IPS-18a (cell line): ENCODE measurements at regions not wholly inside any gene's neighbourhood (a gene's known extent, or its start where the extent isn't known, plus 50 kb on each side); places are given as distances from the start of the nearest gene placed in this dataset.
A peak's percentile ranks its signal among the peaks of the same experiment; 100 is the strongest.
"Not testable (repeated sequence)": the region's sequence is repeated elsewhere in the genome, so short reads cannot be mapped to it uniquely, and the experiment has no call there.

Experiments used
- H3K27ac ChIP-seq: one replicate; pipeline ENCODE4 v1.5.1; 2013; ENCODE audit warnings: low read length
- H3K27me3 ChIP-seq: one replicate; pipeline ENCODE4 v1.6.1; 2013; ENCODE audit warnings: mild to moderate bottlenecking, low read length; ENCODE audit not compliant: control insufficient read depth, insufficient read depth
- H3K36me3 ChIP-seq: one replicate; pipeline ENCODE4 v1.6.1; 2013; ENCODE audit warnings: low read depth, low read length; ENCODE audit not compliant: control insufficient read depth
- H3K4me1 ChIP-seq: one replicate; pipeline ENCODE4 v1.6.1; 2013; ENCODE audit warnings: low read depth, low read length; ENCODE audit not compliant: control insufficient read depth
- H3K4me3 ChIP-seq: one replicate; pipeline ENCODE4 v1.5.1; 2013; ENCODE audit warnings: low read length
- H3K9ac ChIP-seq: one replicate; pipeline ENCODE4 v1.6.1; 2013; ENCODE audit warnings: mild to moderate bottlenecking, low read length, moderate library complexity
- H3K9me3 ChIP-seq: one replicate; pipeline ENCODE4 v1.6.1; 2013; ENCODE audit warnings: low read depth, low read length; ENCODE audit not compliant: control insufficient read depth

DNA sequence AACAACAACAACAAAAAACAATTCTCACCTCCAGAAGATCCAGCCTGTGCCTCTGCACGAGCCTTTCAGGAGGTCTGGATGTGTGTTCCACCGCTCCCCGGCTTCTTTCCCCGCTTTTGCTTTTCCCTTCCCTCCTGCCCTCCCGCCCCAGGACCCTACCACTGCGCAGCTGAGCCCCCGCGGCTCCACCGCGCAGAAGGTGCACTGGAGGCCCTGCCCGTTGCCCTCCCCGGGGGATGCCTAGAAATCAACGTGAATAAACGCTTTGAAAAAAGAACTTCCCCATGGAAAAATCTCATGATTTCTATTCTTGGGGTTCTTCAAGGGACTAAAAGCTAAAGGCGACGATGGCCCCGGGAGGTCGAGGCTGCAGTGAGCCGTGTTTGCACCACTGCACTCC, 164.3 kb upstream of the NOTCH2NLA start:
- H3K9me3 ChIP-seq, H3K4me1 ChIP-seq, H3K9ac ChIP-seq, H3K27ac ChIP-seq, H3K36me3 ChIP-seq, H3K4me3 ChIP-seq, H3K27me3 ChIP-seq: not testable (repeated sequence)

- not testable (repeated sequence) for H3K4me3 ChIP-seq, H3K9ac ChIP-seq, H3K27ac ChIP-seq, H3K4me1 ChIP-seq, H3K27me3 ChIP-seq, H3K36me3 ChIP-seq, H3K9me3 ChIP-seq
Observed at GRCh38 chr1:146389178-146389577, 160.4 kb upstream of the NOTCH2NLA start.

DNA sequence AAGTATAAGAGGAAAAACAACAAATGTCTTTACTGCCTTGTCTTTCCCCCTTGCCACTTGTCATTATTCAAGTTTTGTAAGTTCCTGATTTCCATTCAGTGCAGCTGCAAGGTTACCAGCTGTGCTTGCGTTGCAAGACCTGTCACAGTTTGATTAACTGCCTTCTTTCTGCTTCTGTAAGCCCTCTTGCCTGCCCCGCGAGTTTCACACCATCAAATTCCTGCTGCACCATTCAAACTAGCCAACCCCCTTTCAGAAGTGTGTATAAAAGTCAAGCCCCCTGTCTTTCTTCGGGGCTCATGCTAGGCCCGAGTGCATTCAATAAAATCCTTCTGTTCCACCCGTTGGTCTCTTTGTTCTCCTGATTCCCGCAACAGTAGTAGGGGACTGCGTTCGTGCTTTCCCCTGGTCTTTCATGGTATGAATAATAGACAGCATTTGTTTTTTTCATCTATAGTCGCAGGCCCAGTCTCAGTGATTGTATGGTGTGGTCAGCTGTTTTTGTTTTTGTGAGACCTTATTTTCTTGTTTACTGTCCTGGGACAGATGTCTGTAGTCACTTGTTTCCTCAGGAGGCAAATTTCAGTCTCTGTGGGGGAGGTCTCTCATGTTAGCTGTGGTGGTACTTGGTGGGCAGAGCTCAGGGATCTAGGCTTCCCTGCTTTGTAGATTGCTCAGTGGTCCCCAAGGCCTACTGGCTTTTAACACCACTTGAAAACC, 159.1 kb upstream of the NOTCH2NLA start:
- H3K4me3 ChIP-seq, H3K9me3 ChIP-seq, H3K27me3 ChIP-seq, H3K4me1 ChIP-seq, H3K9ac ChIP-seq, H3K36me3 ChIP-seq, H3K27ac ChIP-seq: not testable (repeated sequence)

DNA sequence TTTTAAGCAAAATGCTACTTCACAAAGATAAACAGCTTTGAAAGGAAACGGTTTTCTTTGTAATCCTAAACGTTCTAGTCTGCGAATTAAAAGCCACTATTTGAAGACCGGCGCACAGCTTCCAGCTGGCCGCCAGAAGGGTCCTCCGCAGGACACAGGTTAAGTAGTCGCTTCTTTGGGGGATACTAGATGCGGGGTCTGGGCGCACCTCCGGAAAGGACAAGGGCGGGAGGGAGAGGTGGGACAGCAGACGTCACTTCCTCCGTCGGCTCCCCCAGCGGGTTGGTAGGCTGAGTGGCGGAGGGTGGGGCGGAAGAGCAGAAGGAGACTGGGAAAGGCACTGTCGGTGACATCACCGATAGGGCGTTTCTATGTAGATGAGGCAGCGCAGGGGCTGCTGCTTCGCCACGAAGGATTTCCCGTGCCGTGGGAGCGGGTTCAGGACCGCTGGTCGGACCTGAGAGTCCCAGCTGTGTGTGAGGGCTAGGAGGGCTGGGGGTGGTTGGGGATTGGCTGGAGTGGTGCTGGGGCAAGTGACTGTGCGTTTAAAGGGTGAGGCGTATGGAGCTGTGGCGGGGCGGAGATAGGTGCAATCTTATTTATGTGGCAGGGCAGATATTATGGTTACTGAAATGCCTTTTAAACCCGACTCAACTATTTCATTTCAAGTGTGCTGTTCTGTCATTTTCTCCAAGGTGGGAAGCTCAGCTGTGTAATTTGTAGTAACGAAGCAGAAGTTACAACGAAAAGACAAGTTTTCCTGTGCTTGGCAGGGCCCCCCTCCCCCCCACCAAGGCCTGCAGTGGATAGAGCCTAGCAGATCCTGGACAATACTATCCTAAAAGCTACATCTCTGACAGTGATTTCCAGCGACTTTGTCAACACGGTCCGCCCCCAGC, 158.3 kb upstream of the NOTCH2NLA start:
- not testable (repeated sequence) for H3K36me3 ChIP-seq, H3K9me3 ChIP-seq, H3K27me3 ChIP-seq, H3K4me1 ChIP-seq
- H3K4me3 ChIP-seq, result peak overlapping the region; percentile 42
- peak overlapping the region; percentile 64 for H3K27ac ChIP-seq
- H3K9ac ChIP-seq, result peak overlapping the region; percentile 74

DNA sequence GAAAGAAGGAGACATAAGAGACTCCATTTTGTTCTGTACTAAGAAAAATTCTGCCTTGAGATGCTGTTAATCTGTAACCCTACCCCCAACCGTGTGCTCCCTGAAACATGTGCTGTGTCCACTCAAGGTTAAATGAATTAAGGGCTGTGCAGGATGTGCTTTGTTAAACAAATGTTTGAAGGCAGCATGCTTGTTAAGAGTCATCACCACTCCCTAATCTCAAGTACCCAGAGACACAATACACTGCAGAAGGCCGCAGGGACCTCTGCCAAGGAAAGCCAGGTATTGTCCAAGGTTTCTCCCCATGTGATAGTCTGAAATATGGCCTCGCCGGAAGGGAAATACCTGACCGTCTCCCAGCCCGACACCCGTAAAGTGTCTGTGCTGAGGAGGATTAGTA, 152.4 kb upstream of the NOTCH2NLA start:
- not testable (repeated sequence) for H3K36me3 ChIP-seq, H3K4me3 ChIP-seq, H3K9ac ChIP-seq, H3K4me1 ChIP-seq, H3K27ac ChIP-seq, H3K9me3 ChIP-seq, H3K27me3 ChIP-seq

DNA sequence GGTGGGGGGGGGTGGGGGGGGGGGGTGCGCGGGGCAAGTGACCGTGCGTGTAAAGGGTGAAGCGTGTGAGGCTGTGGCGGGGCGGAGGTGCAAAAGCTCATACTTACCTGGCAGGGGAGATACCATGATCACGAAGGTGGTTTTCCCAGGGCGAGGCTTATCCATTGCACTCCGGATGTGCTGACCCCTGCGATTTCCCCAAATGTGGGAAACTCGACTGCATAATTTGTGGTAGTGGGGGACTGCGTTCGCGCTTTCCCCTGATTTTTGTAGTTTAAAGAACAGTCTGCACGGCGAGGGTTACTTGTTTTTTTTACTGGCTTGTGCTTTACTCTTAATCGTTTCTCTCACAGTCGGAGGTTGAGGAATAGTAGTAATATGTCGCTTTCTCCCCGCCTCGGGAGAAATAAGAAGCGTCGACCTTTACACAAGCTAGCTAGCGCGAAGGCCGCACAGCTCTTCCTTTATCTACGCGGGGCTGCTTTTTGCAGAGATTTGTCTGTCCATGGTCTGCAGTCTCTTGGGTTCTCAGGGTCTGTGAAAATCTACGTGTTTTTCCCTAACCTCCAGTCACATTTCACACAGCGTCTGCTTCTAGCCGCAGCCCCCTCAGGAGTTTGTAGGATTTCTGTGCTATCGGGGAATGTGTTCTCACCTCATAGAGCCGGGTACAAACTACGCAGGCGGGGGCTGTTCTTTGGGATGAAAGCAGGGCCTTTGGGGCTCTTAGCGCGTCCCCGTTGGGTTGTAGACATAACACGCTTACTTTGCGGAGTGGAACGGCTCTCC, 148.1 kb upstream of the NOTCH2NLA start:
- Histone ChIP-seq H3K9ac (peak overlapping the region; percentile 61), H3K4me3 (peak overlapping the region; percentile 51), H3K27ac (peak overlapping the region; percentile 47)
- H3K4me1 ChIP-seq, H3K27me3 ChIP-seq, H3K36me3 ChIP-seq, H3K9me3 ChIP-seq: not testable (repeated sequence)

DNA sequence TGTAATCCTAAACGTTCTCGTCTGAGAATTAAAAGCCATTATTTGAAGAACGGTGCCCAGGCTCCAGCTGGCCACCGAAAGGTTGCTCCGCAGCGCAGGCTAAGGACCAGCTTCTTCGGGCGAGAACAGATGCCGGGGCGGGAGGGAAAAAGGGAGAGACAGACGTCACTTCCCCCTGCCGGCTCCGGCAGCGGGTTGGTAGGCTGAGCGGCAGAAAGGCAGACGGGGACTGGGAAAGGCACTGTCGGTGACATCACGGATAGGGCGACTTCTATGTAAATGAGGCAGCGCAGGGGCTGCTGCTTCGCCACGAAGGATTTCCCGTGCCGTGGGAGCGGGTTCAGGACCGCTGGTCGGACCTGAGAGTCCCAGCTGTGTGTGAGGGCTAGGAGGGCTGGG, 147.5 kb upstream of the NOTCH2NLA start:
- not testable (repeated sequence) for H3K4me1 ChIP-seq, H3K27me3 ChIP-seq, H3K36me3 ChIP-seq, H3K9me3 ChIP-seq, H3K27ac ChIP-seq, H3K9ac ChIP-seq
- H3K4me3 ChIP-seq, result peak overlapping the region; percentile 35

GRCh38 chr1:146375108-146375507, 146.3 kb upstream of the NOTCH2NLA start:
- not testable (repeated sequence) for H3K27me3 ChIP-seq, H3K9me3 ChIP-seq, H3K9ac ChIP-seq, H3K4me3 ChIP-seq, H3K27ac ChIP-seq, H3K4me1 ChIP-seq, H3K36me3 ChIP-seq

DNA sequence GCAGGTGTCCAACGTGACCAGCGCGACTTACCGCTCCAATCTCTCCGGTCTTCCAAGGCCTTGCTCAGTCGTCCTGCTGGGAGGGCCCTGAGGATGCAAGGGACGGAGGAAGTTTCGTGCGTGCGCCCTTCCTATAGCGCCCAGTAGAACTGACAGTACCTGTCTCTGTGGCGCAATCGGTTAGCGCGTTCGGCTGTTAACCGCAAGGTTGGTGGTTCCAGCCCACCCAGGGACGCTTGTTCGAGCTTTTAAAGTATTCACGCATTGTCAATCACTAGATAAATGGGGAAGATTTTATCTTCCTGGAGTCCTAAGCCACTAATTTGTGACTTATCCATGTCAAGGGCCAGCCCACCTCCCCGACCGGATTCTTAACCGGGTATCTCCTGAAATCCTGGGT, 141.1 kb upstream of the NOTCH2NLA start:
- not testable (repeated sequence) for H3K9me3 ChIP-seq, H3K27me3 ChIP-seq, H3K4me1 ChIP-seq, H3K9ac ChIP-seq, H3K27ac ChIP-seq, H3K36me3 ChIP-seq
- peak overlapping the region; percentile 45 for H3K4me3 ChIP-seq

DNA sequence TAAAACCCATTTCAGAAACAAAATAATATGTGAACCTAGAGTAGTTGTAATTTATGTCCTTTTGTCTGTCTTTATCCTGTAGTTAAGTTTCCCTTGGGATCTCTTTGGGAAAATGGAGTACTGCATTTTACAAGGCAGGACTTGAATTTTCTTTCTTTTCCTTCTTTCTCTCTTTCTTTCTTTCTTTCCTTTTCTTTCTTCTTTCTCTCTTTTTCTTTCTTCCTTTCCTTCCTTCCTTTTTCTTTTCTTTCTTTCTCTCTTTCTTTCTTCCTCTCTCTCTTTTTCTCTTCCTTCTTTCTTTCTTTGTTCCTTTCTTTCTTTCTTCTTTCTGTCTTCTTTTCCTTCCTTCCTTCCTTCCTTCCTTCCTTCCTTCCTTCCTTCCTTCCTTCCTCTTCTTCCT, 126.6 kb upstream of the NOTCH2NLA start:
- not testable (repeated sequence) for H3K4me1 ChIP-seq, H3K36me3 ChIP-seq, H3K27me3 ChIP-seq, H3K27ac ChIP-seq, H3K9ac ChIP-seq, H3K4me3 ChIP-seq, H3K9me3 ChIP-seq

DNA sequence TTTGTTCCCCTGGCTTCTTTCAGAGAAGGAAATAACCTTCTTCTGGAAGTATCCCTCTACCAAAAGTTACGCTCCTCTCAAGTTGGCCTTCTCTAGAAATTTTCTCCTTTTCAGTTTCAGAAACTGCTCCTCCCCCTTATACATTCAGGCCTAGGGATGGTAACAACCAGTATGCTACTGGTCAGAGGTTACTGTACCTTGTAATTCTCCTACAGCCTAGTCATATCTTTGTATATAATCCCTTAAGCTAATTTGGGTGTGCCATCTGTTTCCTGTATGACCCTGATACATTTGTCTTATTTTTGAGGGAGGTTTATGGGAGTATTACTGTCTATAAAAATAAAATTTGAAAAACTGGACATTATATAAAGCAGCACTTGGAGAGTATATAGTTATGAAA, 98.0 kb upstream of the NOTCH2NLA start:
- not testable (repeated sequence) for H3K9ac ChIP-seq, H3K4me3 ChIP-seq, H3K9me3 ChIP-seq, H3K36me3 ChIP-seq, H3K4me1 ChIP-seq, H3K27me3 ChIP-seq, H3K27ac ChIP-seq
